GM18861 (cell line): ENCODE measurements at regions not wholly inside any gene's neighbourhood (a gene's known extent, or its start where the extent isn't known, plus 50 kb on each side); places are given as distances from the start of the nearest gene placed in this dataset.
"Not testable (repeated sequence)": the region's sequence is repeated elsewhere in the genome, so short reads cannot be mapped to it uniquely, and the experiment has no call there.

ENCODE experiments used
- ATAC-seq: cut with Tn5 transposase; IDR thresholded peaks from one replicate; pipeline ENCODE4 v1.9.1; 2021; ENCODE audit not compliant: unreplicated experiment

DNA sequence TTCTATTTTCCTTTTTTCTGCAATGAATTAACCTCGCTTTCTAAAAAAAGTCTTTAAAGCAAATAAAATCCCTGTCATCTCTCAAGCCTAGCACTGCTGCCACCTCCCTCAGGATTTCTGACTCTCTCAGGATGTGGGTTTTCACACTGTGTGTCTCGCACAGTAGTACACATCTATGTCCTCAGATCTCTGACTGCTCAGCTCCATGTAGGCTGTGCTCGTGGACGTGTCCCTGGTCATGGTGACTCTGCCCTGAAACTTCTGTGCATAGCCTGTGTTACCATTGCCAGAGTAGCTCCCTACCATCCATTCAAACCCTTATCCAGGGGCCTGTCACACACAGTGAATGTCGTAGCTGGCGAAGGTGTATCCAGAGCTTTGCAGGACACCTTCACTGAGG is 619.3 kb downstream of the TMEM121 start:
- ATAC-seq = not testable (repeated sequence)

- not testable (repeated sequence) for ATAC-seq
Observed at GRCh38 chr14:106153362-106153955, 627.1 kb downstream of the TMEM121 start.

DNA sequence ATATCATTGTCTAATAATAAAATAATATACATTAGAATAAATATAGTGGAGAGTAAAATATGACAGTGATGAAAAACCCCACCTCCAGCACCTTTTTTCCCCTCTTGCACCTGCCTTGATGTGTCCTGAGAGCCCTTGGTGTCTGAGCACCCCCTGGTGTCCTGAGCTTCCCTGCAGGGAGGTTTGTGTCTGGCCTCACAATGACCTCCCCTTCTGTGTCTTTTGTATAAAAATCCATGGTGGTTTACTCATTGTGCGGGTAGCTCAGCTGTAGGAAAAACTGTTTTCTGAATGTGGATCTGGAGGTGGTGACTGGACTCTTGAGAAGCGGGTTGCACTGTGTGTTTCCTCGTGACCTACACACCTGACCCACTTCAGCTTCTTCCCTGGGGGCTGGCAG is 636.9 kb downstream of the TMEM121 start:
- ATAC-seq = no peak

DNA sequence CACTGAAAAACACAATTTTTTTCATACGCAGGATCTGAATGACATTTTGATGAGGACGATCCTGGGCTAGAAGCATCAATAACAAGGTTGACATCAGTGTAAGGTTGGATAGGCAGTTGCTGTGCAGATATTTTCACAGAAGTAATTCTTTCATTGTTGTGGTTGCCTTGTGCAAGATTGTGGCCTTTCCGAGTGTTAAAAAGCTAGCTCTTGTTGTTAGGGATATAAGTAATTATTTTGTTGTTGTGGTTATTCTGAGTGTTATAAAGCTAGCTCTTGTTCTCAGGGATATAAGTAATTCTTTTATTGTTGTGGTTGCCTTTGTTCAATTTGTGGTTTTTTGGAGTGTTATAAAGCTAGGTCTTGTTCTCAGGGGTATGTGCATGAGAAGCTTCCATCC is 637.4 kb downstream of the TMEM121 start:
- not testable (repeated sequence) for ATAC-seq

- no peak for ATAC-seq
Observed at GRCh38 chr14:106166232-106166631, 639.8 kb downstream of the TMEM121 start.

DNA sequence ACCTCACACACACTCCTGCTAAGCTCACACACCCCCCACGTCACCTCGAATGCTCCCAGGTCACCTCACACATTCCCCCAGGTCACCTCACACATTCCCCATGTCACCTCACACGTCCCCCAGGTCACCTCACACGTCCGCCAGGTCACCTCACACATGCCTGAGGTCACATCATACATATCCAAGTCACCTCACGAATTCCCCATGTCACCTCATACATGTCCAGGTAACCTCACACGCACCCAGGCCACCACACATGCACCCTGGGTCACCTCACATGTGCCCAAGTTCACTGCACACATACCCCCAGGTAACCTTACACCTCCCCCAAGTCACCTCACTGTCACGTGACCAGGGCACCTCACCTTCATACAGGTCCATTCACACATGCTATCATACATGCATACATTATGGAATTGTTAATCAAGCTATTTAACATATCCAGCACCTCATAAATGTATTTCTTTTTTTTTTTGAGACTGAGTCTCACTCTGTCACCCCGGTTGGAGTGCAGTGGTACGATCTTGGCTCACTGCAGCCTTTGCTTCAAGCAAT is 640.3 kb downstream of the TMEM121 start:
- no peak for ATAC-seq

DNA sequence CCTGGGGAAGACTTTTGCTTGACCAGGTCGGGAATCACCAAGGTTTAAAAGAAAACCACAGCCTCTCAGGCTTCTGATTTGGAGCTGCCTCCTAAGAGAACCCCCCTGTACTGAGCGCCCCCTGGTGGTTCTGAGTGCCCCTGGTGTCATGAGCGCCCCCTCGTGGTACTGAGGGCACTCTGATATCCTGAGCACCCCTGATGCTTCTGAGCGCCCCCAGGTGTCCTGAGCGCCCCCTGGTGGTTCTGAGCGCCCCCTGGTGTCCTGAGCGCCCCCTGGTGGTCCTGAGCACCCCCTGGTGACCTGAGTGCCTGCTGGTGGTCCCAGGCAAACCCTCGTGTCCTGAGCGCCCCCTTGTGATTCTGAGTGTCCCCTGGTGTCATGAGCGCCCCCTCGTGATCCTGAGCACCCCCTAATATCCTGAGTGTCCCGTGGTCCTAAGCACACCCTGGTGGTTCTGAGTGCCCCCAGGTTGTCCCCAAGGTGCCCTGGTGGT is 643.8 kb downstream of the TMEM121 start:
- not testable (repeated sequence) for ATAC-seq

GRCh38 chr14:106174206-106174605 is 647.8 kb downstream of the TMEM121 start:
- ATAC-seq = no peak

GRCh38 chr14:106177266-106178246 is 651.2 kb downstream of the TMEM121 start:
- ATAC-seq = not testable (repeated sequence)

DNA sequence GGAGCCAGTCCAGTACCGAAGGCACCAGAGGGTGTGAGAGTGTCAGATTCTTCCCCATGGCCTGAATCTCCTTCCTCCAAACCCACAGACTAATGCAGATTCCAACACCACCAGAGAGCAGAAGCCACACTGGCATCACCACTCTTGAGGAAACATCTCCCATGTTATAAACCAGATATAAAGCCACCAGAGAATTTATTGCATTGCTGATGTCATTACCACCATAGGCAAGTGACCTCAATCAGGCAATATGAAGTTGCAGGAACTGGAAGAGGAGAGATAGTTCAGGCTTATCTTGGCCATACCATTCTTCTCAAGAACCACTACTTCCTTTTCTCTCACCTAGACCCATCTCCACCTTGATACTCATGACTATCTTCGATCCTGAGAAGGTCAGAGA is 653.4 kb downstream of the TMEM121 start:
- no peak for ATAC-seq

- not testable (repeated sequence) for ATAC-seq
Observed at GRCh38 chr14:106184771-106185170, 658.4 kb downstream of the TMEM121 start.

DNA sequence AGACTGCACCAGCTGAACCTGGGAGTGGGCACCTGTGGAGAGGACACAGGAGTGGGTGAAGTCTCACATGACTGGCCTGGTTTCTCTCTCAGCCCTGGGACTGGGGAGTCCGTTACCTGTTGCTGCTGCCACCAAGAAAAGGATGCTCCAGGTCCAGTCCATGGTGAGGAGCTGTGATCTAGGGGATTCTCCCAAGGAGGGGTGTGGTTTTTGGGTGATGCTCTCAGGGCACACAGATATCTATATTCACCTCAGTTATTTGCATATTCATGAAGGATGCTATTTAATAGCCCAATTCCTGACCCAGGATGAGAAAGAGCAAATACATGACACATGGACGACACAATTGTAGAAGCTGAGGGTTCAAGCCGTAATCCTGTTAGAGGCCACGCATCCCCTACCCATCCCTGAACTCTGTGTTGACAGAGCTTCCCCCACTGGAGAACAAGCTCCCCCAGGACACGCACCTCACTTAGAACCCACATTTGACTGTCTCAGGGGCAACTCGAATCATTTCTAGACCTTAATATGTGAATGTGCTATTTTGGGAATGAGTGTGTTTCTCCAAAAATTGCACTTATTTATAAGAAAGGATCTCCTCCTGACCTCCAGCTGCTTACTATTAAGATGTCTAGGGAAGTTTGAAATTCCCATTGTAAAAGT is 658.9 kb downstream of the TMEM121 start:
- ATAC-seq = not testable (repeated sequence)

GRCh38 chr14:106185837-106186233 is 659.5 kb downstream of the TMEM121 start:
- ATAC-seq = no peak

GRCh38 chr14:106187216-106187615 is 660.8 kb downstream of the TMEM121 start:
- ATAC-seq = no peak

GRCh38 chr14:106192701-106193100 is 666.3 kb downstream of the TMEM121 start:
- ATAC-seq = not testable (repeated sequence)

GRCh38 chr14:106196459-106196858 is 670.1 kb downstream of the TMEM121 start:
- not testable (repeated sequence) for ATAC-seq

- ATAC-seq = not testable (repeated sequence)
Observed at GRCh38 chr14:106197264-106197663, 670.9 kb downstream of the TMEM121 start.

- ATAC-seq = no peak
Observed at GRCh38 chr14:106199097-106199496, 672.7 kb downstream of the TMEM121 start.

DNA sequence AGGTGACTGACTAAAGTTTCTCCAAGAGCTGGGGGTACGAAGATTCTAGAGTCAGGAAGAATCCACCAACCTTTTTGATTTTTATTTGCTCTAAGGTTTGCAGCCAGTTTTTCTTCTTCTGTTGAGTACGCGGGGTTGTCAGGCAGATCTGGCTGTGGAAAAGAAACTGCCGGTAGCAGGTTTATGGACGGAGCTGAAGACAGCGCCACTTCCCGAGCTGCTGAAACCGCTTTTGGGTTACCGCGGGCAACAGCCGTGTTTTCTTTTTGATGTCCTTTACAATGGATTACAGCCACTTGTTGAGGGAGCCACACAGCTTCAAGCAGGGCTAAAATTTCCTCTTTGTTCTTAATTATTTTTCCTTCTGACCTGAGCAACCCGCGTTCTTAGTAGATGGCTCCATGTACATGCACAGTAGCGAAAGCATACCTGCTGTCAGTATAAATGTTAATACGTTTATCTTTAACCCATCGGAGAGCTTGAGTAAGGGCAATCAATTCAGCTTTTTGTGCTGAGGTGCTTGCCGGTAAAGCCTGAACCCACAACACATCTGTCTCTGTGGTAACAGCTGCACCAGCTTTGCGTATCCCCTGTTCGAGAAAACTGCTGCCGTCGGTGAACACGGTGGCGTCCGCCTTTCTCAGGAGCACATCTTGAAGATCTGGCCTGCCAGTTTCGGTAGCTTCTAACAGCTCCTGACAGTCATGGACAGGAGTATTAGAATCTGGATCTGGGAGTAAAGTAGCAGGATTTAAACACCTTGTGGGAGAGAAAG is 674.3 kb downstream of the TMEM121 start:
- no peak for ATAC-seq

GRCh38 chr14:106201376-106201775 is 675.0 kb downstream of the TMEM121 start:
- ATAC-seq = no peak
